IPS-15b (cell line): ENCODE measurements at regions not wholly inside any gene's neighbourhood (a gene's known extent, or its start where the extent isn't known, plus 50 kb on each side); places are given as distances from the start of the nearest gene placed in this dataset.
"Not testable (repeated sequence)": the region's sequence is repeated elsewhere in the genome, so short reads cannot be mapped to it uniquely, and the experiment has no call there.

ENCODE experiments used
- H3K27me3 ChIP-seq: one replicate; pipeline ENCODE4 v1.6.1; 2013; ENCODE audit warnings: low read length; ENCODE audit not compliant: control insufficient read depth, insufficient read depth
- H3K36me3 ChIP-seq: one replicate; pipeline ENCODE4 v1.6.1; 2013; ENCODE audit warnings: low read length; ENCODE audit not compliant: control insufficient read depth, insufficient read depth
- H3K4me1 ChIP-seq: one replicate; pipeline ENCODE4 v1.6.1; 2013; ENCODE audit warnings: mild to moderate bottlenecking, low read length; ENCODE audit not compliant: control insufficient read depth, insufficient read depth
- H3K4me3 ChIP-seq: one replicate; pipeline ENCODE4 v1.5.1; 2013; ENCODE audit warnings: low read depth, low read length
- H3K9ac ChIP-seq: one replicate; pipeline ENCODE4 v1.6.1; 2013; ENCODE audit warnings: low read depth, mild to moderate bottlenecking, low read length
- H3K9me3 ChIP-seq: one replicate; pipeline ENCODE4 v1.6.1; 2013; ENCODE audit warnings: mild to moderate bottlenecking, low read length; ENCODE audit not compliant: control insufficient read depth, insufficient read depth

GRCh38 chr17:64716496-64716895 lies 54.4 kb upstream of the SMURF2 start:
- not testable (repeated sequence) for H3K4me3 ChIP-seq, H3K9me3 ChIP-seq, H3K36me3 ChIP-seq, H3K27me3 ChIP-seq, H3K4me1 ChIP-seq, H3K9ac ChIP-seq

GRCh38 chr17:64713786-64714185 lies 51.7 kb upstream of the SMURF2 start:
- not testable (repeated sequence) for H3K36me3 ChIP-seq, H3K9me3 ChIP-seq, H3K4me3 ChIP-seq, H3K9ac ChIP-seq, H3K27me3 ChIP-seq, H3K4me1 ChIP-seq

GRCh38 chr17:64712557-64713351 lies 50.6 kb upstream of the SMURF2 start:
- not testable (repeated sequence) for H3K36me3 ChIP-seq, H3K4me1 ChIP-seq, H3K9me3 ChIP-seq, H3K4me3 ChIP-seq, H3K9ac ChIP-seq, H3K27me3 ChIP-seq
